Prostate gland (tissue), 2 donors: ENCODE measurements at regions not wholly inside any gene's neighbourhood (a gene's known extent, or its start where the extent isn't known, plus 50 kb on each side); places are given as distances from the start of the nearest gene placed in this dataset.

Experiments
- CTCF ChIP-seq, 4 experiments: fragments of 200-600 bp in 2 of 4; fragments of 450-650 bp in 2 of 4; sonication (generic) in 2 of 4; IDR thresholded peaks; 1 replicate in 3 of 4; 2 replicates in 1 of 4; pipeline ENCODE4 v1.5.1; 2016 to 2019; ENCODE audit warnings: antibody characterized with exemption in 4 of 4, mild to moderate bottlenecking in 2 of 4, moderate library complexity in 2 of 4
- POLR2A ChIP-seq: fragments of 450-650 bp; IDR thresholded peaks from one replicate; pipeline ENCODE4 v1.6.1; 2016; ENCODE audit warnings: antibody characterized with exemption, mild to moderate bottlenecking
- POLR2AphosphoS5 ChIP-seq: sonication (generic); formaldehyde crosslinking; IDR thresholded peaks from one replicate; pipeline ENCODE4 v1.6.1; 2017; ENCODE audit warnings: antibody characterized with exemption

- no peak for TF ChIP-seq POLR2A
- no peak for TF ChIP-seq CTCF (IDR thresholded peaks at IDR 0.05)
- TF ChIP-seq POLR2AphosphoS5: no peak
Observed at GRCh38 chr4:18815081-18815778, 793.7 kb upstream of the LCORL start.
